ENCODE measurements at regions not wholly inside any gene's neighbourhood (a gene's known extent, or its start where the extent isn't known, plus 50 kb on each side); places are given as distances from the start of the nearest gene placed in this dataset.

DNA sequence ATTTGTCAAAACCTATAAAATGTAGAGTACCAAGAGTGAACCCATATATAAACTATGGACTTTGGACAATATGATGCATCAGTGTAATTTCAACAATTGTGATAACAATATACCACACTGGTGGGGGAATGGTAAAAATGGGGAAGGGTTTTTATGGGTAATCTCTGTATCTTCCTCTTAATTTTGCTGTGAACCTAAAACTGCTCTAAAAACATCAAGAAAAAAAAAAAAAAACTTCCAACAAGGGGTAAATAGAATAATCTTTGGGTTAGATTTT, 592.0 kb upstream of the ADGRB3 start:
- TF ChIP-seq EZH2 (IDR thresholded peaks at IDR 0.05; ENCODE audit: borderline replicate concordance) (no peak), EZH2phosphoT487 (IDR thresholded peaks at IDR 0.05; ENCODE audit: low read depth, severe bottlenecking, unreplicated experiment) (no peak), CTCF (IDR thresholded peaks at IDR 0.05; ENCODE audit: poor library complexity) (no peak)
- H3K9me2 ChIP-seq (replicated peaks; ENCODE audit: insufficient read depth) = no peaks in the 10 kb centered on the region
- no peak for DNase-seq (ENCODE audit: low spot score)
- H2AFZ ChIP-seq = no peak overlapping the region
- no peaks in the 10 kb centered on the region for H3K36me3 ChIP-seq (replicated peaks; ENCODE audit: insufficient read depth, low read depth)
- H3K27me3 ChIP-seq = no peaks in the 10 kb centered on the region
- H3K4me2 ChIP-seq = no peak overlapping the region
- H3K4me3 ChIP-seq = no peak overlapping the region
- H3K4me1 ChIP-seq (ENCODE audit: insufficient read depth) = no peaks in the 10 kb centered on the region
- no peaks in the 10 kb centered on the region for H3K9me3 ChIP-seq (ENCODE audit: low read depth)
- no peak overlapping the region for H3K27ac ChIP-seq
- H3K79me2 ChIP-seq = no peaks in the 10 kb centered on the region
- H4K20me1 ChIP-seq (ENCODE audit: insufficient read depth, poor library complexity, severe bottlenecking) = no peaks in the 10 kb centered on the region

- Histone ChIP-seq H3K36me3 (replicated peaks; ENCODE audit: insufficient read depth, low read depth) (no peaks in the 10 kb centered on the region), H3K79me2 (no peaks in the 10 kb centered on the region), H3K9me2 (replicated peaks; ENCODE audit: insufficient read depth) (no peaks in the 10 kb centered on the region), H4K20me1 (ENCODE audit: insufficient read depth, poor library complexity, severe bottlenecking) (no peaks in the 10 kb centered on the region), H3K4me1 (ENCODE audit: insufficient read depth) (no peaks in the 10 kb centered on the region), H2AFZ (no peak overlapping the region), H3K4me3 (no peak overlapping the region), H3K4me2 (no peak overlapping the region), H3K9me3 (ENCODE audit: low read depth) (no peaks in the 10 kb centered on the region), H3K27me3 (no peaks in the 10 kb centered on the region), H3K27ac (no peak overlapping the region)
- 66% methylated on average over 4 of the region's 4 CpGs for WGBS (ENCODE audit: low lambda C conversion rate, missing lambda C conversion rate)
- DNase-seq (ENCODE audit: low spot score) = no peak
- TF ChIP-seq EZH2phosphoT487 (IDR thresholded peaks at IDR 0.05; ENCODE audit: low read depth, severe bottlenecking, unreplicated experiment) (no peak), CTCF (IDR thresholded peaks at IDR 0.05; ENCODE audit: poor library complexity) (no peak), EZH2 (IDR thresholded peaks at IDR 0.05; ENCODE audit: borderline replicate concordance) (no peak)
Measured at GRCh38 chr6:68042339-68043121, 592.6 kb upstream of the ADGRB3 start.

- H3K27ac ChIP-seq = no peak overlapping the region
- no peaks in the 10 kb centered on the region for H4K20me1 ChIP-seq (ENCODE audit: insufficient read depth, poor library complexity, severe bottlenecking)
- TF ChIP-seq EZH2phosphoT487 (IDR thresholded peaks at IDR 0.05; ENCODE audit: low read depth, severe bottlenecking, unreplicated experiment) (no peak), EZH2 (IDR thresholded peaks at IDR 0.05; ENCODE audit: borderline replicate concordance) (no peak), CTCF (IDR thresholded peaks at IDR 0.05; ENCODE audit: poor library complexity) (no peak)
- peak overlapping the region; percentile 63 for H3K4me2 ChIP-seq
- 47% methylated on average over 3 of the region's 3 CpGs for WGBS (ENCODE audit: low lambda C conversion rate, missing lambda C conversion rate)
- peak overlapping the region; percentile 43 for H2AFZ ChIP-seq
- no peaks in the 10 kb centered on the region for H3K36me3 ChIP-seq (replicated peaks; ENCODE audit: insufficient read depth, low read depth)
- H3K9me3 ChIP-seq (ENCODE audit: low read depth) = no peaks in the 10 kb centered on the region
- H3K4me3 ChIP-seq = no peak overlapping the region
- H3K9me2 ChIP-seq (replicated peaks; ENCODE audit: insufficient read depth) = no peaks in the 10 kb centered on the region
- no peaks in the 10 kb centered on the region for H3K27me3 ChIP-seq
- no peak for DNase-seq (ENCODE audit: low spot score)
- H3K4me1 ChIP-seq (ENCODE audit: insufficient read depth) = no peaks in the 10 kb centered on the region
- H3K79me2 ChIP-seq = no peaks in the 10 kb centered on the region
Measured at GRCh38 chr6:68040780-68041179, 594.3 kb upstream of the ADGRB3 start.

Data from hepatocyte (in vitro differentiated cells).